ENCODE measurements at regions not wholly inside any gene's neighbourhood (a gene's known extent, or its start where the extent isn't known, plus 50 kb on each side); places are given as distances from the start of the nearest gene placed in this dataset.
A peak's percentile ranks its signal among the peaks of the same experiment; 100 is the strongest.
"Not testable (repeated sequence)": the region's sequence is repeated elsewhere in the genome, so short reads cannot be mapped to it uniquely, and the experiment has no call there.

DNA sequence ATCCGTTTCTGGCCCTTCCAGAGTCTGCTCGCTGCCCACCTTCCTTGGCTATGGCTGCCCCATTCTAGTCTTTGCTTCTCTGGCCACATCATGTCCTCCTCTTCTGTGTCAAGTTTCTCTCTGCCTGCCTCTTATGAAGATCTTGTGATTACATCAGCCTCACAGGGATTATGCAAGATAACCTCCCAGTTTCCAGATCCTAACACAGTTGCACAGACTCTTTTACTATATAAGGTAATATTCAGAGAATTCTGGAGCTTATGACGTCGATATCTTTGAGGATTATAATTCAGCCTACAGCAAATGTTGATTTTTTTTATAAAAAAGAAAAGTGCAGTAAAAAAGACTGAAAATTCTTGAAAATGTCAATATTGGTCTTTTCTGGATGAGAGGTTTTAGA lies 97.2 kb upstream of the CRYM start:
- H3K4me1 ChIP-seq (ENCODE audit: control insufficient read depth, insufficient read depth, low read length); H3K9me3 ChIP-seq (ENCODE audit: control insufficient read depth, low read length); DNase-seq; H3K27ac ChIP-seq (ENCODE audit: low read length); intact Hi-C loops (cut with DNase I); H3K27me3 ChIP-seq (ENCODE audit: control insufficient read depth, insufficient read depth); H3K4me3 ChIP-seq (ENCODE audit: low read length): not testable (repeated sequence)
- WGBS, result 70% methylated on average over 2 of the region's 4 CpGs
- peak; percentile 34 to 40 for ATAC-seq

DNA sequence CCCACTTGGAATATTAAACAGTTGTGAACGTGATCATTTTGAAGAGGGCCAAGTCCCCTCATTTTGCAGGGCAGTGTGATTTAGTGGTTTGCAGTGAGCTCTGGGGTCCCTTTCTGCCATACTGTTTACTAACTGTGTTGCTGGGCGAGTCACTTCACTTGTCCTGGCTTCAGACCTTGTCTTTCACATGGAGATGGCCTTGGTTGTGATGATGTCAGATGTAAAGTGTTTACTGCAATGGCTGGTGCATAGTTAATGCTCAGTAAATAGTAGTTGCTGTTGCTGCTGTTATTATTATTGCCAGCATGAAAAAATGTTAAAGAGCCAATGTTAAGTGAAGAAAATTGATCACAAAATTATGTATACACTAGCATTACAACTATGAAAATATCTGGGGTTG lies 95.4 kb upstream of the CRYM start:
- H3K4me3 ChIP-seq (ENCODE audit: low read length); H3K9me3 ChIP-seq (ENCODE audit: control insufficient read depth, low read length); DNase-seq; intact Hi-C loops (cut with DNase I); H3K27me3 ChIP-seq (ENCODE audit: control insufficient read depth, insufficient read depth); H3K4me1 ChIP-seq (ENCODE audit: control insufficient read depth, insufficient read depth, low read length); H3K27ac ChIP-seq (ENCODE audit: low read length); ATAC-seq: not testable (repeated sequence)
- 93% methylated on average over 2 of the region's 2 CpGs for WGBS

DNA sequence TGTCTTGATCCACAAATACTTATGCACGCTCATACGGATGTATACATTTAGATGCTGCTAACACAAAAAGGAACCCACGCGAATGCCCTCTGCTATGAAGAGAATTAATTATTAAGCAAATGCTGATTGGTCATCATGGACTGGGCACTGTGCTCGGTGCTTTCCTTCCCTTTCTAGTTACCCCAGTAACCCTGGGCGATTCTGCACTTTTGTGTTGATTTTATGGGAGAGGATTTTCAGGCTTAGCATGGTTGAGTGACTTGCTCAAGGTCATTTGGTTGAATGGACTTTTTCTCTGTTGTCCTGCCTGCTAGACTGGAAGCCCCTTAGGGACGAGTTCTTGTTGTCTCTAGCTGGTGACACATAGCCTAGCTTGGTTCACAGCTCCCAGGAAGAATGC lies 94.8 kb upstream of the CRYM start:
- H3K4me1 ChIP-seq (ENCODE audit: control insufficient read depth, insufficient read depth, low read length); H3K27me3 ChIP-seq (ENCODE audit: control insufficient read depth, insufficient read depth); DNase-seq; H3K4me3 ChIP-seq (ENCODE audit: low read length); H3K9me3 ChIP-seq (ENCODE audit: control insufficient read depth, low read length); ATAC-seq; intact Hi-C loops (cut with DNase I); H3K27ac ChIP-seq (ENCODE audit: low read length): not testable (repeated sequence)
- 82% methylated on average over 6 of the region's 7 CpGs for WGBS

DNA sequence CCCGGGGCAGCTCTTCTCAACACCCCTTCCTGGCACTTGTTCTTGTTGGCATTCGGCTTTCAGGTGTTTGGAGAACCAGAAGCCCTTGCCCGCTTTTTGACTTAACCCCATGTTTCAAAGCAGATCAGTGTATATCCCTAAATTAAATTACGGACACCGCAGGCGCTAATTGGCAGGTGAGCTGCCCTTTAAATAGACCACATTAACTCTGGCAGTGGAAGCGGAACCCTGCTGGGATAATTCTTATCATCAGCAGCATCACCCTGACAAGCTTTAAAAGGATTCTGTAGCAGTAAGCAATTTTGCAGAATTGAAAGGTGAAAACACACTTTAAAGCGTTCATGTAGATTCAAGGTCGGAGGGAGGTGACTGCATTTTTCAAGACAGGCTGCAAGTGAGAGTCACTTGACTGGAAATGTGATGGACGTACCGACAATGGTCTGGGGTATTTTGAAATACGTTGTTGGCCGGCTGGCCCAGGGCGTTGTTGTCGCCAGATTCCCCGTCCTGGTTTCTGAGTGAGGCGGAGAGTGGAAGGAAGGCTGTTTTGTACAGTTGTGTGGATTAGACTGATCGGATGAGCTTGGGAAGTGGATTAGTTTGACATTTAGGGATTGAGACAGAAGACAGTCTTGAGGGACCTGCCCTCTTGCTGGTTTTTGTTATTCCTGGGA lies 94.2 kb upstream of the CRYM start:
- H3K9me3 ChIP-seq (ENCODE audit: control insufficient read depth, low read length); H3K27me3 ChIP-seq (ENCODE audit: control insufficient read depth, insufficient read depth); H3K4me1 ChIP-seq (ENCODE audit: control insufficient read depth, insufficient read depth, low read length); H3K4me3 ChIP-seq (ENCODE audit: low read length); DNase-seq; intact Hi-C loops (cut with DNase I); H3K27ac ChIP-seq (ENCODE audit: low read length); ATAC-seq: not testable (repeated sequence)
- 73% methylated on average over 15 of the region's 18 CpGs for WGBS

DNA sequence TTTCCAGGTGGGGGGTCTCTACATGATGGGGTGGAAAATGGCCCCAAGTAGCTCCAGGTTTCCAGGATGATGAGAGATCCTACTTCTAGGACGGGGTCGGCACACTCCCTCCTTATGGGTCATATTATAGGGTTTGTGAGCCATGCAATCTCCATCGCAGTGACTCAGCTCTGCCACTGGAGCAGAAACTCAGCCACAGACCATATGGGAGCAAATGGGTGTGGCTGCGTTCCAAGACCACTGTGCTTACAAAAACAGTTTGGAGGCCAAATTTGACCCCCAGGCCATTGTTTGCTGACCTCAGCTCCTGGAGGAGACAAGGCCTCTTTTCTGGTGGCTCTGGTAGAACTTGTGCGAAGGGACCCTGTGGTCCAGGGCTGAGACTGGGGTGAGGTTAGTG lies 92.7 kb upstream of the CRYM start:
- H3K27me3 ChIP-seq (ENCODE audit: control insufficient read depth, insufficient read depth); H3K4me1 ChIP-seq (ENCODE audit: control insufficient read depth, insufficient read depth, low read length); DNase-seq; ATAC-seq; H3K4me3 ChIP-seq (ENCODE audit: low read length); H3K9me3 ChIP-seq (ENCODE audit: control insufficient read depth, low read length); intact Hi-C loops (cut with DNase I); H3K27ac ChIP-seq (ENCODE audit: low read length): not testable (repeated sequence)
- 76% methylated on average over 5 of the region's 5 CpGs for WGBS

DNA sequence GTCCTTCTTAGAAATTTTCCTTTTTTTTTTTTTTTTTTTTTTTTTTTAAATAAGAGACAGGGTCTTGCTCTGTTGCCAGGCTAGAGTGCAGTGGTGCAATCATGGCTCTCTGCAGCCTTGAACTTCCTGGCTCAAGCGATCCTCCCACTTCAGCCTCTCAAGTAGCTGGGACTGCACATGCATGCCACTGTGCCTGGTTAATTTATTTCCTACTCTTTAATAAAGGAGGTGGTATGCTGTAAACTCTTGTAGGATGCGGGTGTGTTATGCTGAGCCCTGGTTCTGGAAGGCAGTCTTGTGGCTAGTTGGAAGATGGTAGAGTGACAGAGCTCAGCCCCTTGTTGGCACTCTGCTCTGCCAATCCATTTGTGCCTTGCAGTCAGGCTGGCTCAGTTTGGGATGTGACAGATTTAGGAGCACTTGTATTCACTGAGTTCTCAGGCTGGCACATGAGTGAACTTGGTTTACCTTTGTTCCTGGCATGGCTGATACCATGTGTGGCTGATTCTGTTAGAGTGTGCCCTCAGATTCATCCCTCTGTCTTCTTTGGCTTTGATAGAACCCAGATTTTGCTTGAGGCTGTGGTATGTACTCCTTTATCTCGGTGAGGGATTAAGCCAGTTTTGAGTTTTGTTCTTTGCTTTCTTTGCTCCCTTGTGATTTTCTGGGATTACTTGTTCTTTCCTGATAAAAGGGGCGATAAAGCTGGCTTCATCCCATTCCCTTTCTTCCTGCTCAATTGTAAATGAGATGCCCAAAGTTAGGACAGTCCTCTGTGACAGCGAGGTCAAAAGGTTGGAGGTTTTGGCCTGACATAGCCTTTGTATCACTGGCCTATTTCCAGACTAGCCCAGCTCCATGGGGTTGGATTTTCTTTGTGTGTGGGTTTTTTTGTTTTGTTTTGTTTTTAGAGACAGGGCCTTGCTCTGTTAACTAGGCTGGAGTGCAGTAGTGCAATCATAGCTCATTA lies 91.2 kb upstream of the CRYM start:
- intact Hi-C loops (cut with DNase I); DNase-seq; H3K4me1 ChIP-seq (ENCODE audit: control insufficient read depth, insufficient read depth, low read length); H3K27ac ChIP-seq (ENCODE audit: low read length); H3K27me3 ChIP-seq (ENCODE audit: control insufficient read depth, insufficient read depth); H3K4me3 ChIP-seq (ENCODE audit: low read length); H3K9me3 ChIP-seq (ENCODE audit: control insufficient read depth, low read length): not testable (repeated sequence)
- 77% methylated on average over 4 of the region's 5 CpGs for WGBS
- ATAC-seq, result peak; percentile 48 to 75

DNA sequence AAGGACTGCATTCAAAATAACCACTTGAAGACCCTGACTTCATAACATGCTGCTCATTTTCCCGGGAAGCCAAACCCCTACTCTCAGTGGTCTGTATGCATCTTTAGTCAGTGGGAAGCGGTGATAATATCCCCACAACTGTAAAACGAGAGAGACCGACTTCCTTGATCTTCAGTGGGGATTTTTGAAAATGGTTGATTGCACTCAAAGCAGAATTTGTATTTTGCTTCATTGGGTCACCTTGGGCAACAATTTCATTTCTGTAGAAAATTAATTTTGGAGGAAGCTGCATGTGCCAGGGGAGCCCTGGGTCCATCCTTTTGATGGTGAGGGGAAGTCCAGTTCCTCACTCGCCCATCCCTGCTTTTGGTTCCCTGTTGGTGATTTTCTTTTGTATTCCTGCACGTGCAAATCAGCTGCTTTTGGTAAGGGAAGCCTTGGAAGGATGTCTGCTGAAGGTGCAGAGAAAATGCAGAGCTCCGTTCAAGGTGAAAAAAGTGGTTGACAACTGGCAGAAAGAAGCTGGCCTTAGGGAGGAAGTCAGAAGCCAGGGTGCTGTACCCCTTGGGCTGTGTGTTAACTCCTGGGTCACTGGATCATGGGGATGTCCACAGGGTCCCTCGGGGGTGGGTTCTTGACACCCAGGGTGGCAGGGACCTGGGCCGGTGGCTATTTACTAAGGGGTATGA lies 89.8 kb upstream of the CRYM start:
- H3K9me3 ChIP-seq (ENCODE audit: control insufficient read depth, low read length); H3K27ac ChIP-seq (ENCODE audit: low read length); H3K27me3 ChIP-seq (ENCODE audit: control insufficient read depth, insufficient read depth); ATAC-seq; H3K4me3 ChIP-seq (ENCODE audit: low read length); intact Hi-C loops (cut with DNase I); H3K4me1 ChIP-seq (ENCODE audit: control insufficient read depth, insufficient read depth, low read length); DNase-seq: not testable (repeated sequence)
- 80% methylated on average over 9 of the region's 9 CpGs for WGBS

DNA sequence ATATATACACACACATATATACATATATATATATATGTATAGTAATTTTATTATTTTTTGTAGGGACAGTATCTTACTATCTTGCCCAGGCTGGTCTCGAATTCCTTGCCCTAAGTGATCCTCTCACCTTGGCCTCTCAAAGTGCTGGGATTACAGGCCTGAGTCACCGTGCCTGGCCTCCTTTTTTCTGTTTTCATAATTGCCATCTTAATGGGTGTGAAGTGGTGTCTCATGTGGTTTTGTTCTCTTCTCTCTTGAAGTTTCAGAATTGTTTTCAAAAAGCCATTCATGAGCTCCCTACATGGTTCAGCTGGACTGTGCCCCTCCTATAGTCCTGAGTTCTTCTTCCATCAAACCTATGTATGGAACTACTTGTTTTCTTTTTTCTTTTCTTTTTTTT lies 88.9 kb upstream of the CRYM start:
- WGBS, result 86% methylated on average over 2 of the region's 2 CpGs
- H3K27me3 ChIP-seq (ENCODE audit: control insufficient read depth, insufficient read depth); H3K27ac ChIP-seq (ENCODE audit: low read length); H3K4me1 ChIP-seq (ENCODE audit: control insufficient read depth, insufficient read depth, low read length); H3K4me3 ChIP-seq (ENCODE audit: low read length); H3K9me3 ChIP-seq (ENCODE audit: control insufficient read depth, low read length); ATAC-seq; intact Hi-C loops (cut with DNase I); DNase-seq: not testable (repeated sequence)

DNA sequence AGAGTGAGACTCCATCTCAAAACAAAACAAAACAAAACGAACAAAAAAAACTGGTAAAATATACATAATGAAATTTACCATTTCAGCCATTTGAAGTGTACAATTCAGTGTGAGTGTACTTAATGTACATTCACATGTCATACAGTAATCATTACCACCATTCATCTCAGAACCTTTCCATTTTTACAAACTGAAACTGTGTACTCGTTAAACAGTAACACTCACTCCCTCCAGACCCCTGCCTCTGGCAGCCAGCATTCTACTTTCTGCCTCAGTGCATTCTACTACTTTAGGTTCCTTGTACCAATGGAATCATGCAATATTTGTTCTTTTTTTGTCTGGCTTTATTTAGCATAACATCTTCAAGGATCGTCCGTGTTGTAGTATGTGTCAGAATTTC lies 87.5 kb upstream of the CRYM start:
- H3K9me3 ChIP-seq (ENCODE audit: control insufficient read depth, low read length); H3K4me1 ChIP-seq (ENCODE audit: control insufficient read depth, insufficient read depth, low read length); intact Hi-C loops (cut with DNase I); H3K27ac ChIP-seq (ENCODE audit: low read length); ATAC-seq; DNase-seq; H3K4me3 ChIP-seq (ENCODE audit: low read length); H3K27me3 ChIP-seq (ENCODE audit: control insufficient read depth, insufficient read depth): not testable (repeated sequence)
- WGBS, result 85% methylated on average over 4 of the region's 4 CpGs

DNA sequence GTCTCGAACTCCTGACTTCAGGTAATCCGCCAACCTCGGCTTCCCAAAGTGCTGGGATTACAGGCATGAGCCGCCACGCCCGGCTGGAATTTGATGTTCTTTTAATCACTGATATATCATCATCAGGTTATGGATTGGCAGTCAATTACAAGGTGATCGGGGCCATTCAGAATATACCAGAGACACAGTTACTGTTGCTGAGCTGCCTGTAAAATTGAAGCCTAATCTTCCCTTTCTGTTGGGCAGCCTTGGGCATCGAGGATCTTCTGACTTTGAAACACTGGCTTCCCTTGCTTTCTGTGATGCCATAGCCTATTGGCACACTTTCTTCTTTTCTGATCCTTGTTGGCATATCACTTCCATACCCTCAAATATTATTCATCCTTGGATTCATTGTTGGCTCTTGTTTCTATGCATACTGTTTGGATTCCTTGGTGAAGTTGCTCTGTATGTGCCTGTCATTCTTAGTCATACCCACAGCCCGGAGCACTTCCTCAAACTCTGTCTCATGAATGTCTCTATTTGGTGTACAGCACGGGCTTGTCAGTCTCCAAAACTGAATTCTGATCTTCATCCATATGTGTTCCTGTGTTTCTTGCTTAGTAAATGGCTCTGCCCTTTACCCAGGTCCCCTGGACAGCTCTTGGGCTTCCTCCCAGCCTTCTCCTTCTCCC lies 85.6 kb upstream of the CRYM start:
- H3K27ac ChIP-seq (ENCODE audit: low read length); ATAC-seq; H3K27me3 ChIP-seq (ENCODE audit: control insufficient read depth, insufficient read depth); H3K4me3 ChIP-seq (ENCODE audit: low read length); H3K9me3 ChIP-seq (ENCODE audit: control insufficient read depth, low read length); DNase-seq; intact Hi-C loops (cut with DNase I); H3K4me1 ChIP-seq (ENCODE audit: control insufficient read depth, insufficient read depth, low read length): not testable (repeated sequence)
- WGBS, result 90% methylated on average over 10 of the region's 10 CpGs

Data from right cardiac atrium (tissue), 5 donors.